IPS DF 19.7 (cell line): ENCODE measurements at regions not wholly inside any gene's neighbourhood (a gene's known extent, or its start where the extent isn't known, plus 50 kb on each side); places are given as distances from the start of the nearest gene placed in this dataset.

Source experiments
- DNase-seq: peaks from one replicate; pipeline ENCODE4 v3.0.0-alpha.2; 2013; ENCODE audit warnings: low read depth, low spot score

DNA sequence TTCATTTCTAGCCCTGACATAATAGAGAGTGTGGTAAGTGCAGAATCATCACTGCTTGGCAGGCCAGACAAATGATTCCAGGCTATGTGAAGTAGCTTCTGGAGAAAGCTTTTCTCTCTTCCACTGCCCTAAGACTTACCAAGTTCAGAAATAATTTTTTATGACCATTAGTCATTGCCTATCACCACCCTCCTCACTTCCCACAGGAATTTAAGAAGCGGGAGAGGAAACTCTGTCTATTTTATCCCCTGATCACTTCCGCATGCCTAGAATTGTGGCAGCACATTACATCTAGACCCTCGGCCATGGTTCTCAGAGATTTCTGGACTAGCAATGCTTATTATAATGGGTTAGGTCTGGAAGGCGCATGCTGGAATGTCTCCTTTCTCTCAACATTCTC lies 397.8 kb upstream of the NR2F2 start:
- no peak for DNase-seq

DNA sequence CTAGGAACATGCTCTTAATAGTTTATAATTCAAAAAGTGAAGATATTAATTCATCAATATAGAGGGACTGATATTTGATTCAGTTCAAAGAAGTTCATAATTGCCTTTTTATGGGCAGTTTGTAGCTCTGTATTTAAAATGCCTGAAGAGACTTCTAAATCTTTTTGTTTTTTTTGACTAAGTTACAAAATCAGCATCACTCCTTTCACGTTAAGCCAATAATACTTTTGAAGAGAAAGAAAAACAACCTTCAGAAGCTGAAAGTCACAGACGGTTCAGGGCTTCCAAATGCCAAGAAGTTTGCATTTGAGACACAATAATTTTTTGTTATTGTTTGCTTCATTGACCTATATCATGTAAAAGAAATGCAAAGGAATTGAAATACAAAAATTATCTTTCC lies 394.6 kb upstream of the NR2F2 start:
- DNase-seq, result no peak

DNA sequence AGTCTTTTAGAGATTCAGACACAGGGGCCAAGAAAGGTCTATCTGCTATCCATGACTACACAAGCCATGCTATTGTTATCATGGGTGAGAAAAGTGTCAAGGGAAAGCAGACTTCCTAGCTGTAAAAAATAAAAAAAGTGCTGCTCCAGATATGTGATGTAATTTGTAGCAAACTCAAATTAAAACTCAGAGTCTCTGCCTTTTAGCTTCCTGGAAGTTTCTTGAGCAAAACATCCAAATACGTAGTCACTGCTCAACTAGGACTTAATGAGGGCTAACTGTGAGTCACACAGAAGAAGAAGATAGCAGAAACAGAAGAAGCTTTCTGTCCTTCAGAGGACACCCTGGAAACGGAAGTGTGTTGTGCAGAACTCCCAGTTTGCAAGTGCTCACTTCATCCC lies 393.4 kb upstream of the NR2F2 start:
- no peak for DNase-seq

DNA sequence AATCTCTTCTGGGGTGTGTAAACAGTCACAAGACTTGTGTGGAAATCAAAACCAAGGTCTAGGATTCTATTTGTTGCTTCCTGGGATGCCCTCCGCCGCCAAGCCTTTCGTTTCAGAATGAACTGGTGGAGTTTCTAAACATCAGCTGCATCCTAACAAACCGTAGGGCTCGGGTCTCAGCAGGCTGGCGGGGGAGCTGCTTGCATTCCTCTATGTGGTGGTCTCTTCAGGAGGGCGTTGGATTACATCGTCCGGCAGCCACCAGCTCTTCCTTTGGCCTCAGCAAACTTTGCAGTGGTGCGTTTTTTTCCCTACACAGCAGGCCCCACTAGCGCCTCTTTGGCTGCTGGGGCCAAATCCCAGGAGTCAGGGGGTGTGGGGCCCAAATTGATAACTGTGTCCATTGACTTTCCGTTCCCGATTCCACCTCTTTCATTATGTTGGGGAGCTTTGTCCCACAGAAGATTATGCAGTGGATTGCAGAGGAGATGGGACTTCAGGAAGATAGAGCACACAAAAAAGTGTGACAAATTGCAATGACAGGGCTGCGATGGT lies 390.0 kb upstream of the NR2F2 start:
- DNase-seq, result no peak

DNA sequence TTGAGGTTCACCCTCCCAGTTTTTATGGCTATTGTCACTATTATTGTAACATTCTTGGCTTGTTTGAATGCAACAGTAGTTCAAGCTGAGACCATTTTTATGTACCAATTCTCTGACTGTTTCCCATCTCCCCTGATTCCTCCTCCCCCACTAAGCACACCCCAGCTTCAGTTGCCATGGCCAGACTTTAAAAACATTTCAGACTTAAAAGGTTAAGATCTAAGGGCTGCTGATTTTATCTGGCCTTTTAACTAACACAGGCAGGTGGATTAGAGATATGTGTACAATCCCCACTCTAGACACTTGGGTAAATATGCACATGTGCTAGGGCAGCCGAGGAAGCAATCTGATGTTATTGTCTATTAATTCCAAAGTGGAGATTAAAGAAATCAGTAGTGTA lies 386.3 kb upstream of the NR2F2 start:
- DNase-seq, result no peak

DNA sequence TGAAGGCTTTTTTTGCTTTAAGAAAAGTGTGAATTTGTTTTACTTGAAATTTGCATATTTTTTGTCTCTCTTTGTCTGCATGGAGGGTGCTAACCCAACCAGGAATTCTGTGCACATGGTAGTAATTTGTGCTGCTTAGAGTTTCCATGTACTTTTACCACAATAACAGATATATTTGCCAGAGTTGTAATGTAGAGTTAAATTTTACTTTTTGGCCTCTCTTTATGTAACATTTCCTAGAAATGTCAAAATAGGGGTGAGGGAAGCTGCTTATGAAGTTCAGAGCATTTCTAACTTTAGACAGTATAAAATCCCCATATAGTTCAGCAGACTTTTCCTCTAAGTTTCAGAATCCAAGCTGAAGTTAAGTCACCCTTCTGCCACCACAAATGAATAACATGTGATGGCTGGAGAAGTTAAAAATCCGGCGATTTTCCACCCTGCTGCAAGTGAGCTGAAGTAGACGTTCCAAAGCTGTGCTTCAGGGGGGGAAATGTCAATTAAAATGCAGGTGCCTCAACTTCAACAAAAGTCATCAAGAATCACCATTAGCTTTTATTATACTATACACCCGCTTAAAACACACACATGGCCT lies 385.7 kb upstream of the NR2F2 start:
- no peak for DNase-seq

DNA sequence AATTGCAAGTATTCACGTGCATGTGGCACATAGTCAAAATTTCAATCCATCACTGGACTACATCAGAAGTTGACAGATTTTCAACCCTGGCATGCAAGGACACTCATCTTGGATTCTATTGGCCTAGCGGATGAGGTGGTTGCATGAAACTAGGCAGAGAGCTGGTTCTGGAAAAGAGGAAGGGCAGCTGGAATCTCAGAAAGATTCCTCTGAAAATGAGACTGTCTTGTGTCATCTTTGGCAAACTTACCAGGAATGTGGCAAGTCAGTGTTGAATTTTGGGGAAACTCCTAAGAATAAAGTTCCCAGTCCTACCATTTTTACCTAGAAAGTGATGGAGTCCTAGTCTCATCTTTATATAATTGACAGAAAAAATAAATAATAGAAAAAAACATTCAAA lies 384.3 kb upstream of the NR2F2 start:
- DNase-seq, result no peak

DNA sequence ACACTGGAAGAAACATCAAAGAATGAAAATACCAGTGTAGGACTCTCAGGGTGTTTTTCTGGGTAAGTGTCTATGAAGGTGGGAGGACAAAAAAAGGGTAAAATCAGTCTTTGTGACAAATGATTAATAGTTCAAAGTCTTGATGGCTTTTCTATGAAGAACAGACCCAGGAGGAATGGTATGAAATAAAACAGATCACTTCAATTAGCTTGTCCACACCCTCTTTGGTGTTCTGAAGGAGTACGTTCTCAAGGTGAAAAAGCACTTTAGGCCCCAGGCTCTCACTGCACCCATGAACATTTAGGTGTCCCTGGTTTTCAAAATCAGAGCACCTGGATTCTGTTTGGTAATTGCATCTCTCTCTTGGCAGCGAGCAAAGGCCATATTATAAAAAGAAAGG lies 383.6 kb upstream of the NR2F2 start:
- no peak for DNase-seq

DNA sequence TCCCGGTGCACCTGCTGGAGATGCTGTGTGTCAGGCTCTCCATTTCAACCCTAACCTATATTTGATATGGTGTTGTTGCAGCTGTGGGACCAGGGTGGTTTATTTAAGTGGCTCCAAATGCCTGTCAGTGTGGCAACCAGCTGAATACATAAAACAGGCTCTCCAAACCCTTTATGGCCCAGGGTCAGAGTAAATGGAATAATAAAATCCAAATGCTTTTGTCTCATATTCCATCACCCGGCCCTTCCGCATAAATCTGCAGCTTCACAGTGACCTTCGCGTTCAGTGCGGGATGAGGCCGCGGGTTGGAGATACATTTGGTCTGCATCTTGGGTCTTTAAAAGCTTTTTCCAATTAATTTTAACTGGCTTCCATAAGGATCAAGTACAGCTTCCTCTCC lies 382.1 kb upstream of the NR2F2 start:
- no peak for DNase-seq

DNA sequence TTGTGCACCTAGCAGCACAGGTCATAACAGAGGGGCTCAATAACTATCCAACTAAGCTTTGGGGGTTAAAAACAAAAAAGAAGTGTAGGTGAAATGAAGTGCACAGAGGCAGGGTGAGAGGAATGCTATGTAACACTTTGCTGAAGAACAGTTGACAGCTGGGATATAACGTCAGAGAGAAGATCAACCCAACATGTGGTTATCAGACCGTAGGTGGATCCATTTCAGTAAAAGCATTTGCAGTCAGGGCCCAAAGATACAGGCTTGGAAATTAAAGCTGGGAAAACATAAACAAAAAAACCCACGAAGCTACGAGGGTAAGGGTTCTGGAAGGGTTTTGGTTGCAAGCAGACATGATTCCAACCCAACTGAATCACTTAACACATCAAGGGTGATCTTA lies 377.5 kb upstream of the NR2F2 start:
- no peak for DNase-seq

DNA sequence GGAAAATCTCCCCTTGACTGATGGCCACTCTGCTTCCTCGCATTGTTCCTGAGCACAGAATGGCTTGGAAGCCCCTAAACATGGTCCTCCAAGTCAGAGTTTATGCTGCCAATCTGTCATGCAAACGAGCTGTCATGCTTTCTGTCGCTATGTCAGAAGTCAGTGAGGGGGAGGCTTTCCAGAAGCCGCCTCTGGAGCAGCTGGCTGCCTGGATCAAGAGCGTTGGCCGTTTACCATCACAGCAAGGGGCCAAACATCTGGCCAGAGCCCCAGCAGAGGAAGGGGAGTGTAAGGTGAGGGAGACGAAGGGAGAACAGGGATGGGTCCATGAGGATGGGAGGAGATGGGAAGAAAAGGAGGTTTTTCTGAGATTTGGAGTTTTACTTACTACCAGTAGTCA lies 372.6 kb upstream of the NR2F2 start:
- no peak for DNase-seq

DNA sequence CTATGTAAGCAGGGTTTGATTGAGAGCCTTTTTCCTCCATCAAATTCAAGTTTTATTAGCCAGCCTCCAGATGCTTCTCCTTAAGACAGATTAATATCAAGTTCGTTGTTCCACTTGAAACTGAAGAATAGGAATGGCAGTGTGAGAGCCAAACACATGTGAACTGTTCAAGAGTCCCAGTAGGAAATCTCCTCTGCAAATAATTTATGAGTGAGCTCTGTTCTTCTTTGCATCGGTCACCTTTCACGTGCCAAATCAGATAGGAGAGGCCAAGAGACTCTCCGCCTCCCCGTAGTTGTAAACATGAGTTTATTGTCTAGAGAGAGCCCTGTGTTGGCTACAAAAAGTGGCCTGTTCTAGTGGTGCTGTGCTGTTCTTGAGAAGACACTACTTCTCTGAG lies 372.1 kb upstream of the NR2F2 start:
- no peak for DNase-seq

DNA sequence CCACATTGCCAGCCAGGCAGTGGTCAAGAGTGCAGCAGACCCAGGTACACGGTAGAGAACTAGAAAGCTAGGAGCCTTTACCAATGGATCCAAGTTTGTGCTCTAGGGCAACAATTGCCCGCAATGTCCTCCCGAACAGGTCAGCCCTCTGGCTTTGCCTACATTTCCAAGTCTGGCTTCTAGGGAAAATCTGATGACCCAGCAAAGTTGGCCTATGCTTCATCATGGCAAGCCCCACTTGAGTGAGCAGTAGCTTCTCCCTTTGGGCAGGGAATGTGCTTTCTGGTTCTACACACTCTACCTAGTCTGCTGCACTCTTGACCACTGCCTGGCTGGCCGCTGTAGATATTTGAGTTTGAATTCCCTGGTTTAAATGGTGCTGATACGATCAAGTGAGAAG lies 361.6 kb upstream of the NR2F2 start:
- DNase-seq, result no peak

DNA sequence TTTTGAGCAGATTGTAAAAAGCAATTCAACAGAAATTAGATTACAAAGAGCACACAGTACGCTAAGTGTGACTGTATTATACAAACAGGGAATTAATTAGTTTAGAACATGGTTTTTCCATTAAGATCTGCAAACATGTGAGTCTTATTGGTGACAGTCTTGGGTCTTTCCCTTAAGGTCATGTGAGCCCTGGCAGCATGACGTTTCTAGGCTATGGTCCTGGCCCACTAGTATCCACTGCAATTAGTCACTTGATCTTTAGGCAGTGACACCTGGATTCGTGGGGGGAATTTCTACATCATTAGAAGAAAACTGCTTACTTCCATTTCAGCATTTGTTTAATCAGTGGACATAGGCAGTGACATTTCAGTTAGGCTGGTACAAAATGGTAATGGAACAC lies 360.2 kb upstream of the NR2F2 start:
- no peak for DNase-seq

DNA sequence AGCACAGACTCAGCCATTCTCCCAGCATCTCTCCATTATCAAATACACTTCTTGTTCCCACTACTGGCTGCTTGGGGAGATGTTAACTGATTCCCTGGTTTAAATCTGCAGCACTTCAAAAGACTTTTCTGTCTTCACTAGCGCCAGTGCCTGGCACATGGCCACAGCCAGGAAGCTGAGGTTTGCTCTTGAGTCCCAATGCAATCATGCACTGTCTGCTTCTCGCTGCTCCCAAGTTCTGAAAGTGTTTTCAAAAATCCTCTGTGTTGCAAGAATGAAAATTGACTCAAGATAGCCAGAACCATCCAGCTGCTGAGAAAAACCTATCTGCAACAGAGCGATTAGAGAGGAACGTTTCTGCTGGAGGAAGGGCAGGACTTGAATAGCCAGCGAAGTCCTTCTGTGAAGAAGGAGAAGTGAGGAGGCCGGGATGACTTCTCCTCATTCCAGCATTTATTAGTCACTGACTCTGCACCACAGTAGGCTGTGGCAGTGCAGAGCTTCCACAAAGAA lies 358.4 kb upstream of the NR2F2 start:
- DNase-seq, result no peak

DNA sequence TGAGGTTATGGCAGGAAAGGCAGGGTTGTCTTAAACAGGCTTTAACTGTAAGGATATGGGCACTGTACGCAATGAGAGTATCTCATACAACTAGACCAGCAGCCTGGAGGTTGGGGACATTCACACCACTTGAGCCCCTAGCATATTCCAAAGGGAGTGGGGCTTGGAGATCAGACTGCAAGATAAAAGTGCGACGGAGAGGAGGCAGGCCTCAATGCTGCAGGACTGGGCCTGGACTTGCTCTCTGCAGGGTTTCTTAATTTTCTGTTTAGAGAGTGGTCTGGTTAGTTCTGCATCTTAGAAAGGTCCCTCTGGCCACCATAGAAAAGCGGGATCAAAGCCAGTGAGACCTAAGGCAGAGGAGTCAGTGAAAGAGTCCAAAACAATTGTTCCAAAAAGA lies 357.7 kb upstream of the NR2F2 start:
- no peak for DNase-seq

DNA sequence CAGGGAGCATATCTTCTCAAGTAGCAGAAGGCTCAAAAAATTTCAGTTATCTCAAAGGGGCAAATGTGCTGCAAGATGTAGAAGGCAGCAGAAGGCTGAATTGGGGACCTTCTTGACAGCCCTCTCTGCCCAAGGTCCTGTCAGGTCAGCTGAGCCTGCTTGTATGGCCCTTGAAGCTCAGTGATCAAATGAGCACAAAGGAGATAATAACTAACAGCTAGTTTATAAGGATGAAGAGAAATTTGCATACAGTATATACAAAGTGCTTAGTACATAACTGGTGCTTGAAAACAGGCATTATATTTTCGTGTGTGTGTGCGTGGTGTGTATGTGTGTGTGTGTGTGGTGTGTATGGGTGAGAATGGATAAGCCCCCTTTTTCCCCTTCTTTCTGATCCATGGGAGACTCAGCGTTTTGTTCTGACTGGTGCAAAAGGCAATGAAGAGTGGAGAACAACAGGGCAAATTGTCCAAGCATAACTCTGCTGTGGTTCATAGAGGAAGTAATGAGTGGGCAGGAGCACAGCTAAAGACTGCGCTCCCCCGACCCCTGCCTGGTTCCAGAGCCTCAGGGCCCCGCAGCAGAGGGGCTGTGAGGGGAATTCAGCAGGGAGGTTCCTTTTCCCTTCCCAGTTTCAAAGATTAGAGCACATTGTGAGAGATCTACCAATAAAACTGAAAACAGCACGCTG lies 356.8 kb upstream of the NR2F2 start:
- DNase-seq, result no peak

DNA sequence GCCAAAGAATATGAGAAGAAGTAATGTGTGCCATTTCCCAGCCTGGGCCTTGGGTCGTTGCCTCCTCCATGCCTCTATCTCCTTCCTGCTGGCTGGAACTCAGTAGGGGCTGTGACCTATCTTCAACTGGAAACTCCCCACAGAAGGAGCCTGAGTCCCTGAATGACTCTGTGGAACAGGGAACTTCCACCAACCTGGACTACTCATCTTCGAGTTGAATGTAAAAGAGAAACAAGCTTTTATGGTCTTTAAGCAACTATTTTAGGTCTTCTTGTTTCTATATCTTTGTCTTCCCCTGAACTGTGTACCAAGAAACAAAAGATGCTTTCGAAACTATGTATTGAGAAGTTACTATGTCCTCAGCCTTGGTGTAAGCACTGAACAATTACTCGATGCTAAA lies 355.3 kb upstream of the NR2F2 start:
- DNase-seq, result no peak

DNA sequence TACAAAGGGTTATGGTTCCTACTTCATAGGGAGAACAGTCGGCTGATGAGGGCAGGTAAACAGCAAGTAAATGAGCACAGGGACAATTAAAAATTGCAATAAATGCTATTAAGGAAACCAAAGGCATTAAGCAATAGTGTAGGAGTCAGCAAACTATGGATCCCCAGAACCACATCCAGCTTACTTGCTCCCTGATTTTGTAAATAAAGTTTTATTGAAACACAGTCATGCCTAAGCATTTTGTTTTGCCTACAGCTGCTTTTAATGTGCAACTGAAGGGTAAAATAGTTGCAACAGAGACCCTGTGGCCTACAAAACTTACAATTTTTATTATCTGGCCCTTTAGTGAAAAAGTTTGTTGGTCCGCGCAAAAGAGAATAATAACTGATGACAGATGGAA lies 351.2 kb upstream of the NR2F2 start:
- no peak for DNase-seq

DNA sequence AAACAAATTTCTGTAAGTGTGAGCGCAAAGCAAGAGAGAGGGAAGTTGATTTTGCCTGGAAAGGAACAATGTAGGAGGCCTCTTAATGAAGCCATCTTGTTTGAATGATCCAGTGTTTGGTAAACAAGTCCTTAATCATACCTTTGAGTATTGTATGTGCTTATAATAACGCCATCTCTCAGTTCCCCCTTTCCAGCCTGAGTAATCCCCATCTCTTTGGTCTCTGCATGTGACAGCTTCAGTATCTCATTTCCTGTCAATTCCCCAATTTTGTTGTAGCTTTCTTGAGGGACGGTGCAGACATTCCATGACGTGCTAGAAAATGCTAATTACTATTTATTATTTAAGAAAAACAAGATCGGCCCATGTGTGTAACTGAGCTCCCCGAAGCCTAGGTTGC lies 349.3 kb upstream of the NR2F2 start:
- DNase-seq, result no peak

DNA sequence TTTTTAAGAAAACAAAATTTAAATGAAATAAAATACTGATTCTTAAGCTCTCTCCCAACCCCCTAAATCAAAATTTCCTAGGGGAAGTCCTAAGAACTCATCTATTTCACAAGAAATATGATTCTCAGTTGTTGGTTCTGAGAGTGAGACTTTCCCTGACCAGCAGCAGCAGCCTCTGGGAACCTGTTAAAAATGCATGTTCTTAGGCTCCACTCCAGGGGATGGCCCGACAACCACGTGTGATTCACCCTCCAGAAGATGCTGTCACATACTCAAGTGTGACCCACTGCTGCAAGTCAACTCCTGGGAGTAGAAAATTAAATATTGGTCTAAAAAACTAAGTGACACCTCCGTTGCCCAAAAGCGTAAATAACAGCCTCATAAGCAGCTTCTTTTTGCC lies 343.2 kb upstream of the NR2F2 start:
- DNase-seq, result no peak

DNA sequence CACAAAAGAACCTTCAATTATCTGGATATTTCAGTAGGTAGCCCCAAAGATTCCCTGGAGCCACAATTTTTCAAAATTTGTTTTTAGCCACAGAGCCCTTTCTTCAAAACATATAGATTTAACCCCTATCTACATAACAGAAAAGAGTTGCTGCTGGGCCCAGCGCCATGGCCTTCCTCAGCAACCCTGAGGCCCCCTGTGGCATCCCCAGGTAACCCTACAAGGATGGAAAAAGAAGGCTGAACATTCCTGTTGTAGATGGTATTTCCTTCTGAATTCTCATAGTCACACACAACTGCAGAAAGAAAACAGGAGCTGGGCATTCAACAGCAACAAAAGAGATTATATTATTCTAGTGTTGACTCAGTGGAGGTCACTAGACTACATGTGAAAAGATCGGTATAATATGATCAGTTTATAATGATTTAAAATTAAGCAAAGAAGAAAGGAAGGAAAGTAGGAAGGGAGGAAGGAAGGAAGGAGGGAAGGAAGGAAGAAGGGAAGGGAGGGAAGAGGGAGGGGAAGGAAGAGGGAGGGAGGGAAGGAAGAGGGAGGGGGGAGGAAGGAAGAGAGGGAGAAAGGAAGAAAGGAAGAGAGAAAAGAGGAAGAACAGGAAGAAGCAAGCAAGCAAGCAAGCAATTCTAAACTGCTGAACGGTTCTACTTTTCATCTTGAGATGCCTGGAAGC lies 342.5 kb upstream of the NR2F2 start:
- peak; percentile 12 for DNase-seq

DNA sequence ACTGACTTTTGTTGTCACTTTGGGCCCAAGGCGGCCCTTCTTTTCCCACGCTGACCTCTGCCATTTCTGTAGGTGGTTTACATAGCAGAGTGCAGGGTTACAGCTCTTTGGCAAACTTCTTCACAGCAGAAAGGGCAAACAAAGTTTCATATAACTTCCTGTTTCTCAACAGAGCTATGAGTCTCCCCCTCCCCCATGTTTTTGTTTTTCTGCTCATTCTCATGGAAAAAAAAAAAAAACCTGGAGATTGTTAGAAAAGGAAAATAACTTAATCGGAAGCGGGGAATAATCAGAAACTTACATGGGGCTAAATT lies 342.0 kb upstream of the NR2F2 start:
- DNase-seq, result no peak
